GM12878 (cell line): ENCODE measurements at regions not wholly inside any gene's neighbourhood (a gene's known extent, or its start where the extent isn't known, plus 50 kb on each side); places are given as distances from the start of the nearest gene placed in this dataset.

Experiments
- ATAC-seq: fragments of 200-7000 bp; cut with Tn5 transposase; 3 replicates; pipeline ENCODE4 v1.9.1; 2020; ENCODE audit warnings: mild to moderate bottlenecking, moderate library complexity
- BruUV-seq: library from RNA; stranded (reverse); fragments of 400-500 nt; replicated peaks from 2 replicates; lab custom pipeline; 2021; lab: Mats Ljungman, UMichigan
- CTCF ChIA-PET: fragments of 300-600 bp; sonication (Branson Sonifier 250); formaldehyde crosslinking; extraction: SDS; loops from one replicate; lab custom pipeline; 2021; ENCODE audit warnings: inconsistent platforms; lab: Yijun Ruan, JAX
- POLR2A ChIA-PET: fragments of 350-600 bp; formaldehyde crosslinking; extraction: SDS; loops from one replicate; lab custom pipeline; 2021; ENCODE audit warnings: inconsistent platforms; lab: Charles Lee
- RAD21 ChIA-PET: fragments of 300-600 bp; sonication (Branson Sonifier 250); formaldehyde crosslinking; loops from one replicate; lab custom pipeline; 2023; ENCODE audit warnings: antibody characterized with exemption; ENCODE audit not compliant: unreplicated experiment; lab: Charles Lee
- SMC1A ChIA-PET: fragments of 300-600 bp; sonication (Branson Sonifier 250); formaldehyde crosslinking; loops from one replicate; lab custom pipeline; 2023; ENCODE audit not compliant: unreplicated experiment, uncharacterized antibody; lab: Charles Lee
- DNase-seq: peaks from one replicate; pipeline ENCODE4 v3.0.0-alpha.2; 2011; ENCODE audit warnings: low read depth, low spot score
- FAIRE-seq: peaks from 3 replicates; lab custom pipeline; 2011; peaks lifted over from hg19 to GRCh38; lab: Jason Lieb, UNC
- H2AFZ ChIP-seq: 2 replicates; pipeline ENCODE4 v1.6.0; 2011; ENCODE audit warnings: low read depth, low read length, control low read depth; ENCODE audit not compliant: control insufficient read depth
- H3K27ac ChIP-seq: 2 replicates; pipeline ENCODE4 v1.5.1; 2011; ENCODE audit warnings: control low read depth; ENCODE audit not compliant: control insufficient read depth, insufficient read depth
- H3K27me3 ChIP-seq, 2 experiments: replicated peaks in 1 of 2; 2 replicates each; pipeline versions ENCODE4 v1.6.0 to v1.6.1; 2011; ENCODE audit warnings: low read length in 1 of 2; ENCODE audit not compliant: control insufficient read depth in 2 of 2, insufficient read depth in 2 of 2
- H3K36me3 ChIP-seq, 2 experiments: 2 replicates each; pipeline ENCODE4 v1.5.1; 2011; ENCODE audit warnings: low read length in 1 of 2; ENCODE audit not compliant: control insufficient read depth in 2 of 2, insufficient read depth in 2 of 2
- H3K4me1 ChIP-seq: 2 replicates; pipeline ENCODE4 v1.6.1; 2011; ENCODE audit warnings: mild to moderate bottlenecking, low read length, moderate library complexity, mixed read lengths; ENCODE audit not compliant: control insufficient read depth, insufficient read depth
- H3K4me2 ChIP-seq: 2 replicates; pipeline ENCODE4 v1.6.0; 2011; ENCODE audit warnings: control low read depth; ENCODE audit not compliant: control insufficient read depth, insufficient read depth
- H3K4me3 ChIP-seq: fragments of 200-600 bp; sonication (generic); 2 replicates; pipeline ENCODE4 v1.5.1; 2016
- H3K79me2 ChIP-seq: 2 replicates; pipeline ENCODE4 v1.6.0; 2011; ENCODE audit warnings: low read length; ENCODE audit not compliant: control insufficient read depth, insufficient read depth
- H3K9ac ChIP-seq: 2 replicates; pipeline ENCODE4 v1.8.0; 2011; ENCODE audit warnings: low read length, control low read depth, mixed read lengths; ENCODE audit not compliant: control insufficient read depth, insufficient read depth
- H3K9me3 ChIP-seq: replicated peaks from 3 replicates; pipeline ENCODE4 v1.5.1; 2011; ENCODE audit warnings: mild to moderate bottlenecking, low read length; ENCODE audit not compliant: control insufficient read depth, insufficient read depth
- H4K20me1 ChIP-seq: 2 replicates; pipeline ENCODE4 v1.6.0; 2011; ENCODE audit not compliant: control insufficient read depth, insufficient read depth
- CBFB ChIP-seq: IDR thresholded peaks from 2 replicates; pipeline ENCODE4 v1.6.1; 2016; ENCODE audit warnings: antibody characterized with exemption, low read depth
- CREM ChIP-seq: IDR thresholded peaks from 2 replicates; pipeline ENCODE4 v1.6.1; 2014; ENCODE audit warnings: antibody characterized with exemption, low read depth
- KDM1A ChIP-seq: fragments of 200-600 bp; sonication (generic); IDR thresholded peaks from 2 replicates; pipeline ENCODE4 v1.6.1; 2016; ENCODE audit warnings: borderline replicate concordance
- LARP7 ChIP-seq: fragments of 450-650 bp; IDR thresholded peaks from 2 replicates; pipeline ENCODE4 v1.6.1; 2017; ENCODE audit warnings: mild to moderate bottlenecking
- MEF2A ChIP-seq: IDR thresholded peaks from 2 replicates; pipeline ENCODE4 v1.6.1; 2011; ENCODE audit warnings: low read depth, mild to moderate bottlenecking, low read length, moderate library complexity; ENCODE audit not compliant: insufficient read depth
- MTA2 ChIP-seq: fragments of 450-650 bp; IDR thresholded peaks from 2 replicates; pipeline ENCODE4 v1.6.1; 2016; ENCODE audit warnings: low read depth, mild to moderate bottlenecking, moderate library complexity
- NFIC ChIP-seq: IDR thresholded peaks from 2 replicates; pipeline ENCODE4 v1.6.1; 2012; ENCODE audit warnings: low read depth, mild to moderate bottlenecking, inconsistent platforms, low read length, moderate library complexity
- POLR2A ChIP-seq: IDR thresholded peaks from 2 replicates; pipeline ENCODE4 v1.6.1; 2011; ENCODE audit warnings: low read depth, mild to moderate bottlenecking, low read length
- RAD51 ChIP-seq: fragments of 450-650 bp; IDR thresholded peaks from 2 replicates; pipeline ENCODE4 v1.6.1; 2016; ENCODE audit warnings: moderate library complexity, mild to moderate bottlenecking, inconsistent platforms
- RELA ChIP-seq: fragments of 450-650 bp; IDR thresholded peaks from 2 replicates; pipeline ENCODE4 v1.8.0; 2014; ENCODE audit warnings: borderline replicate concordance; ENCODE audit not compliant: partially characterized antibody
- SMARCA5 ChIP-seq: fragments of 450-650 bp; IDR thresholded peaks from 2 replicates; pipeline ENCODE4 v1.6.1; 2017; ENCODE audit warnings: mild to moderate bottlenecking
- TCF7 ChIP-seq: IDR thresholded peaks from 2 replicates; pipeline ENCODE4 v1.6.1; 2014; ENCODE audit warnings: antibody characterized with exemption, borderline replicate concordance
- ZNF274 ChIP-seq: IDR thresholded peaks from one replicate; pipeline ENCODE4 v1.8.0; 2011; ENCODE audit not compliant: insufficient read length, insufficient read depth
- WGBS: methylation state at CpG from one replicate; pipeline ENCODE4 v1.1.6; 2016; ENCODE audit warnings: low lambda C conversion rate; ENCODE audit not compliant: insufficient replicate concordance, insufficient coverage; ENCODE audit errors: missing lambda C conversion rate; 5-methylcytosine and 5-hydroxymethylcytosine counted together
- in situ Hi-C: fragments of 300-500 bp; cut with MboI; formaldehyde crosslinking; loops from 9 replicates; pipeline ENCODE4 v1.14.3; 2018; ENCODE audit warnings: mixed read lengths
- intact Hi-C: fragments of 100-400 bp; cut with micrococcal nuclease; formaldehyde crosslinking; loops from one replicate; pipeline ENCODE4 v1.14.2; 2022; ENCODE audit not compliant: unreplicated experiment
- TF ChIP-seq, protein P1 (sequence below), 3 experiments: IDR thresholded peaks in 2 of 3; conservative IDR thresholded peaks in 1 of 3; 2 replicates each; pipeline ENCODE4 v1.5.1; 2011; ENCODE audit warnings: low read depth in 3 of 3, low read length in 3 of 3, mild to moderate bottlenecking in 3 of 3, control low read depth in 2 of 3, moderate library complexity in 2 of 3, inconsistent platforms in 1 of 3, mixed read lengths in 1 of 3; ENCODE audit not compliant: control insufficient read depth in 2 of 3, insufficient read depth in 1 of 3; ENCODE audit errors: extremely low read depth in 1 of 3
- TF ChIP-seq, protein P2 (sequence below): fragments of 450-650 bp; conservative IDR thresholded peaks from 2 replicates; pipeline ENCODE4 v1.6.1; 2017; ENCODE audit warnings: mild to moderate bottlenecking, moderate library complexity
- TF ChIP-seq, protein P3 (sequence below): IDR thresholded peaks from 2 replicates; pipeline ENCODE4 v1.6.1; 2012; ENCODE audit warnings: low read depth, low read length, improper control_type of control experiment

DNA sequence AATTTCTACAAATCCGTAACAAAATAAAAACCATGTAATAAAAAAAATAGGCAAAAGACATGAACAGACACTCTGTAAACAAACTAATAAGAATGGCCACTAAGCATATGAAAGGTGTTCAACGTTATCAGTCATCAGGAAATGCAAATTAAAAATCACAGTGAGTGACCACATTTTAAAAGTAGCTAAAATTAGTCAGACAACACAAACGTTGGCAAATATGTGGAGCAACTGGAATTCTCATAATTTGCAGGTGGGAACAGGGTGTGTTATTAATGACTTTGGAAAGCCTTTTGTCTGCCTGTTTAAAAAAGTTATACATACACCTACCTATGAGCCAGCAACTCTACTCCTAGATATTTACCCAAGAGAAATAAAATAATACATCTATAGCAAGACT lies 164.4 kb downstream of the RMI1 start:
- H3K36me3 ChIP-seq = no peaks in the 10 kb centered on the region
- in situ Hi-C loops (no loop called here), intact Hi-C loops (no loop called here)
- no peaks in the 10 kb centered on the region for H3K9me3 ChIP-seq
- H3K9ac ChIP-seq = no peak overlapping the region
- TF ChIP-seq MTA2 (no peak), CBFB (no peak), SMARCA5 (no peak), POLR2A (no peak), NFIC (no peak), KDM1A (no peak), RELA (no peak), ZNF274 (no peak), CREM (no peak), TCF7 (no peak), RAD51 (no peak), LARP7 (no peak), MEF2A (no peak)
- TF ChIP-seq, protein P1, sequence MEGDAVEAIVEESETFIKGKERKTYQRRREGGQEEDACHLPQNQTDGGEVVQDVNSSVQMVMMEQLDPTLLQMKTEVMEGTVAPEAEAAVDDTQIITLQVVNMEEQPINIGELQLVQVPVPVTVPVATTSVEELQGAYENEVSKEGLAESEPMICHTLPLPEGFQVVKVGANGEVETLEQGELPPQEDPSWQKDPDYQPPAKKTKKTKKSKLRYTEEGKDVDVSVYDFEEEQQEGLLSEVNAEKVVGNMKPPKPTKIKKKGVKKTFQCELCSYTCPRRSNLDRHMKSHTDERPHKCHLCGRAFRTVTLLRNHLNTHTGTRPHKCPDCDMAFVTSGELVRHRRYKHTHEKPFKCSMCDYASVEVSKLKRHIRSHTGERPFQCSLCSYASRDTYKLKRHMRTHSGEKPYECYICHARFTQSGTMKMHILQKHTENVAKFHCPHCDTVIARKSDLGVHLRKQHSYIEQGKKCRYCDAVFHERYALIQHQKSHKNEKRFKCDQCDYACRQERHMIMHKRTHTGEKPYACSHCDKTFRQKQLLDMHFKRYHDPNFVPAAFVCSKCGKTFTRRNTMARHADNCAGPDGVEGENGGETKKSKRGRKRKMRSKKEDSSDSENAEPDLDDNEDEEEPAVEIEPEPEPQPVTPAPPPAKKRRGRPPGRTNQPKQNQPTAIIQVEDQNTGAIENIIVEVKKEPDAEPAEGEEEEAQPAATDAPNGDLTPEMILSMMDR (IDR thresholded peaks at IDR 0.05 in 2 of 3, conservative IDR thresholded peaks at IDR 0.05 in 1 of 3; ENCODE audit: control insufficient read depth in 2 of 3, extremely low read depth in 1 of 3, insufficient read depth in 1 of 3, low read depth in 3 of 3, low read length in 3 of 3) = no peak
- TF ChIP-seq, protein P2, sequence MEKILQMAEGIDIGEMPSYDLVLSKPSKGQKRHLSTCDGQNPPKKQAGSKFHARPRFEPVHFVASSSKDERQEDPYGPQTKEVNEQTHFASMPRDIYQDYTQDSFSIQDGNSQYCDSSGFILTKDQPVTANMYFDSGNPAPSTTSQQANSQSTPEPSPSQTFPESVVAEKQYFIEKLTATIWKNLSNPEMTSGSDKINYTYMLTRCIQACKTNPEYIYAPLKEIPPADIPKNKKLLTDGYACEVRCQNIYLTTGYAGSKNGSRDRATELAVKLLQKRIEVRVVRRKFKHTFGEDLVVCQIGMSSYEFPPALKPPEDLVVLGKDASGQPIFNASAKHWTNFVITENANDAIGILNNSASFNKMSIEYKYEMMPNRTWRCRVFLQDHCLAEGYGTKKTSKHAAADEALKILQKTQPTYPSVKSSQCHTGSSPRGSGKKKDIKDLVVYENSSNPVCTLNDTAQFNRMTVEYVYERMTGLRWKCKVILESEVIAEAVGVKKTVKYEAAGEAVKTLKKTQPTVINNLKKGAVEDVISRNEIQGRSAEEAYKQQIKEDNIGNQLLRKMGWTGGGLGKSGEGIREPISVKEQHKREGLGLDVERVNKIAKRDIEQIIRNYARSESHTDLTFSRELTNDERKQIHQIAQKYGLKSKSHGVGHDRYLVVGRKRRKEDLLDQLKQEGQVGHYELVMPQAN = no peak
- TF ChIP-seq, protein P3, sequence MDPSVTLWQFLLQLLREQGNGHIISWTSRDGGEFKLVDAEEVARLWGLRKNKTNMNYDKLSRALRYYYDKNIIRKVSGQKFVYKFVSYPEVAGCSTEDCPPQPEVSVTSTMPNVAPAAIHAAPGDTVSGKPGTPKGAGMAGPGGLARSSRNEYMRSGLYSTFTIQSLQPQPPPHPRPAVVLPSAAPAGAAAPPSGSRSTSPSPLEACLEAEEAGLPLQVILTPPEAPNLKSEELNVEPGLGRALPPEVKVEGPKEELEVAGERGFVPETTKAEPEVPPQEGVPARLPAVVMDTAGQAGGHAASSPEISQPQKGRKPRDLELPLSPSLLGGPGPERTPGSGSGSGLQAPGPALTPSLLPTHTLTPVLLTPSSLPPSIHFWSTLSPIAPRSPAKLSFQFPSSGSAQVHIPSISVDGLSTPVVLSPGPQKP = no peak
- H3K4me1 ChIP-seq = no peaks in the 10 kb centered on the region
- DNase-seq (no peak), ATAC-seq (no peak), FAIRE-seq (no peak)
- SMC1A ChIA-PET = no interaction called here
- POLR2A ChIA-PET = no interaction called here
- H3K4me2 ChIP-seq = no peak overlapping the region
- no peak overlapping the region for H3K4me3 ChIP-seq
- RAD21 ChIA-PET = no interaction called here
- BruUV-seq = no TSS peak
- no peaks in the 10 kb centered on the region; a peak in 2 of 4 replicates for H3K27me3 ChIP-seq
- CTCF ChIA-PET = interaction anchor here (0.6 to 1.3 kb wide), 3 partner anchors 116 to 208 kb away, joined by 3 to 4 read pairs (median 3); no protein-coding TSS in a partner anchor
- no peaks in the 10 kb centered on the region for H4K20me1 ChIP-seq
- no peak overlapping the region for H2AFZ ChIP-seq
- 34% methylated on average over 3 of the region's 3 CpGs for WGBS
- H3K79me2 ChIP-seq = no peaks in the 10 kb centered on the region
- H3K27ac ChIP-seq = no peak overlapping the region
